ENCODE measurements at regions not wholly inside any gene's neighbourhood (a gene's known extent, or its start where the extent isn't known, plus 50 kb on each side); places are given as distances from the start of the nearest gene placed in this dataset.
"Not testable (repeated sequence)": the region's sequence is repeated elsewhere in the genome, so short reads cannot be mapped to it uniquely, and the experiment has no call there.

GRCh38 chr7:8314566-8314965 lies 52.6 kb upstream of the ICA1 start:
- DNase-seq: no peak

GRCh38 chr7:8319115-8319514 lies 57.1 kb upstream of the ICA1 start:
- DNase-seq: no peak

GRCh38 chr7:8320174-8320573 lies 58.2 kb upstream of the ICA1 start:
- DNase-seq: no peak

- DNase-seq: no peak
These were observed 59.3 kb upstream of the ICA1 start for GRCh38 chr7:8321312-8321711.

- no peak for DNase-seq
These were observed 60.7 kb upstream of the ICA1 start for GRCh38 chr7:8322667-8323066.

- no peak for DNase-seq
These were observed 63.1 kb upstream of the ICA1 start for GRCh38 chr7:8325067-8325466.

GRCh38 chr7:8327199-8327598 lies 65.2 kb upstream of the ICA1 start:
- no peak for DNase-seq

GRCh38 chr7:8338206-8338605 lies 76.2 kb upstream of the ICA1 start:
- DNase-seq: no peak

- DNase-seq: peak; percentile 50 to 91 (median 88)
These were observed 81.6 kb upstream of the ICA1 start for GRCh38 chr7:8343556-8343955.

- not testable (repeated sequence) for DNase-seq
These were observed 85.4 kb upstream of the ICA1 start for GRCh38 chr7:8347395-8347794.

GRCh38 chr7:8351654-8352053 lies 81.8 kb upstream of the NXPH1 start:
- not testable (repeated sequence) for DNase-seq

GRCh38 chr7:8353991-8354390 lies 79.4 kb upstream of the NXPH1 start:
- no peak for DNase-seq

- DNase-seq: no peak
These were observed 78.9 kb upstream of the NXPH1 start for GRCh38 chr7:8354503-8354902.

GRCh38 chr7:8356071-8356470 lies 77.3 kb upstream of the NXPH1 start:
- DNase-seq: no peak

GRCh38 chr7:8357536-8357935 lies 75.9 kb upstream of the NXPH1 start:
- DNase-seq: no peak

GRCh38 chr7:8360564-8361153 lies 72.8 kb upstream of the NXPH1 start:
- no peak for DNase-seq

GRCh38 chr7:8362723-8363369 lies 70.6 kb upstream of the NXPH1 start:
- no peak for DNase-seq

GRCh38 chr7:8363407-8364015 lies 69.9 kb upstream of the NXPH1 start:
- peak in 1 of 3 experiments; percentile 44 for DNase-seq

- peak; percentile 42 to 79 (median 57) for DNase-seq
These were observed 67.8 kb upstream of the NXPH1 start for GRCh38 chr7:8365499-8366110.

GRCh38 chr7:8368007-8368406 lies 65.4 kb upstream of the NXPH1 start:
- not testable (repeated sequence) for DNase-seq

- DNase-seq: peak in 1 of 3 experiments; percentile 26
These were observed 61.7 kb upstream of the NXPH1 start for GRCh38 chr7:8371742-8372141.

GRCh38 chr7:8373851-8374250 lies 59.6 kb upstream of the NXPH1 start:
- DNase-seq: no peak

- peak in 1 of 3 experiments; percentile 44 for DNase-seq
These were observed 54.9 kb upstream of the NXPH1 start for GRCh38 chr7:8378349-8379019.
